ENCODE measurements at regions not wholly inside any gene's neighbourhood (a gene's known extent, or its start where the extent isn't known, plus 50 kb on each side); places are given as distances from the start of the nearest gene placed in this dataset.

DNA sequence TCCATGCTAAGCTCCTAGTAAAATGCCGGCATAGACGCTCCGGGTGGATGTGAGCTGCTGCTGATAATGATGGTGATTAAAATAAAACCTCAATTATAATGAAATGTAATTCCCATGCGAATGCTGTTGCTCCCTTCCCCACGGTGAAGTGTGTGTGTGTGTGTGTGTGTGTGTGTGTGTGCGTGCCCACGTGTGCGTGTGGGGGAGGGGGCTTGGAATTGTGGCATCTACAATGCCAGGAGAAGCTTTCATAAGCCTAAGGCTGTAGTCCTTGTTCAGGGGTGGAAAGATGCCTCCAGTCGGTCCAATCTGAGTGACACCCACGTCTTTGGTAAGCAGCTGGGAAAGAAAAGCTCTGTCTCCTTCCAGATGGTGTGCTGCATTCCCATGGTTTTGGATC is 137.9 kb downstream of the CDH26 start:
- H3K4me1 ChIP-seq, result peaks cover 8% of the 10 kb centered on the region
- intact Hi-C loops (cut with DNase I), result no loop called here
- no peak for ATAC-seq
- H3K9me3 ChIP-seq, result no peaks in the 10 kb centered on the region
- TF ChIP-seq, protein P1, sequence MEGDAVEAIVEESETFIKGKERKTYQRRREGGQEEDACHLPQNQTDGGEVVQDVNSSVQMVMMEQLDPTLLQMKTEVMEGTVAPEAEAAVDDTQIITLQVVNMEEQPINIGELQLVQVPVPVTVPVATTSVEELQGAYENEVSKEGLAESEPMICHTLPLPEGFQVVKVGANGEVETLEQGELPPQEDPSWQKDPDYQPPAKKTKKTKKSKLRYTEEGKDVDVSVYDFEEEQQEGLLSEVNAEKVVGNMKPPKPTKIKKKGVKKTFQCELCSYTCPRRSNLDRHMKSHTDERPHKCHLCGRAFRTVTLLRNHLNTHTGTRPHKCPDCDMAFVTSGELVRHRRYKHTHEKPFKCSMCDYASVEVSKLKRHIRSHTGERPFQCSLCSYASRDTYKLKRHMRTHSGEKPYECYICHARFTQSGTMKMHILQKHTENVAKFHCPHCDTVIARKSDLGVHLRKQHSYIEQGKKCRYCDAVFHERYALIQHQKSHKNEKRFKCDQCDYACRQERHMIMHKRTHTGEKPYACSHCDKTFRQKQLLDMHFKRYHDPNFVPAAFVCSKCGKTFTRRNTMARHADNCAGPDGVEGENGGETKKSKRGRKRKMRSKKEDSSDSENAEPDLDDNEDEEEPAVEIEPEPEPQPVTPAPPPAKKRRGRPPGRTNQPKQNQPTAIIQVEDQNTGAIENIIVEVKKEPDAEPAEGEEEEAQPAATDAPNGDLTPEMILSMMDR (IDR thresholded peaks at IDR 0.05), result no peak
- DNase-seq, result no peak
- H3K27me3 ChIP-seq (ENCODE audit: low read depth), result no peaks in the 10 kb centered on the region
- no peak overlapping the region for H3K4me3 ChIP-seq
- no peak overlapping the region for H3K27ac ChIP-seq
- H3K36me3 ChIP-seq, result no peaks in the 10 kb centered on the region

DNA sequence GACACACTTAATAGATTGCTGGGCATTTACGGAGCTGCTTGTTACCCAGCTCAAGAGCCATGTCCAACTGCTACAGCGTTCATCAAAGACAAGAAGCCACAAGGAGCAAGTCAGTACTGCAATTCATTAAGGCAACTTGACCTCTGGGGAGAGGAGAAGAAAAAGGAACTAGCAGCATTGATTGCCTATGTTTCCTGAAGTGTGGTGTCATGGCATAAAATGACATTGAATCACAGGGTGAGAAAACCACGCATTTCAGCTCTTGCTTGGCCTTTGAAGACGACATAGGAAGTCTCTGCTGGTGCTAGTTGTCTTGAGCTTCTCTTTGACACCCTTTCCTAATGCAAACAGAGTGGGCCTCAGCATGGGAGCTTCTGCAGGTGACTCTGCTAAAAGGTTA is 139.1 kb downstream of the CDH26 start:
- no peak overlapping the region for H3K4me3 ChIP-seq
- H3K4me1 ChIP-seq, result peaks cover 16% of the 10 kb centered on the region
- no peaks in the 10 kb centered on the region for H3K9me3 ChIP-seq
- intact Hi-C loops (cut with DNase I), result no loop called here
- no peak for DNase-seq
- ATAC-seq, result peak; percentile 34 to 57
- H3K36me3 ChIP-seq, result no peaks in the 10 kb centered on the region
- TF ChIP-seq, protein P1 (IDR thresholded peaks at IDR 0.05), result no peak
- H3K27ac ChIP-seq, result no peak overlapping the region
- H3K27me3 ChIP-seq (ENCODE audit: low read depth), result no peaks in the 10 kb centered on the region

- intact Hi-C loops (cut with DNase I), result no loop called here
- Histone ChIP-seq H3K4me1 (peaks cover 16% of the 10 kb centered on the region), H3K4me3 (no peak overlapping the region), H3K27ac (peak overlapping the region; percentile 31), H3K9me3 (no peaks in the 10 kb centered on the region), H3K36me3 (no peaks in the 10 kb centered on the region), H3K27me3 (ENCODE audit: low read depth) (no peaks in the 10 kb centered on the region)
- DNase-seq (no peak), ATAC-seq (no peak)
- TF ChIP-seq, protein P1 (IDR thresholded peaks at IDR 0.05), result no peak
Measured at GRCh38 chr20:60100780-60101179, 142.6 kb downstream of the CDH26 start.

- intact Hi-C loops (cut with DNase I), result no loop called here
- no peaks in the 10 kb centered on the region for H3K36me3 ChIP-seq
- H3K27me3 ChIP-seq (ENCODE audit: low read depth), result no peaks in the 10 kb centered on the region
- peak; percentile 75 for DNase-seq
- no peaks in the 10 kb centered on the region for H3K9me3 ChIP-seq
- ATAC-seq, result peak; percentile 83 to 89
- H3K4me3 ChIP-seq, result no peak overlapping the region
- H3K4me1 ChIP-seq, result peaks cover 16% of the 10 kb centered on the region
- H3K27ac ChIP-seq, result peak overlapping the region; percentile 31
- TF ChIP-seq, protein P1 (IDR thresholded peaks at IDR 0.05), result no peak
Measured at GRCh38 chr20:60101201-60101890, 143.1 kb downstream of the CDH26 start.

DNA sequence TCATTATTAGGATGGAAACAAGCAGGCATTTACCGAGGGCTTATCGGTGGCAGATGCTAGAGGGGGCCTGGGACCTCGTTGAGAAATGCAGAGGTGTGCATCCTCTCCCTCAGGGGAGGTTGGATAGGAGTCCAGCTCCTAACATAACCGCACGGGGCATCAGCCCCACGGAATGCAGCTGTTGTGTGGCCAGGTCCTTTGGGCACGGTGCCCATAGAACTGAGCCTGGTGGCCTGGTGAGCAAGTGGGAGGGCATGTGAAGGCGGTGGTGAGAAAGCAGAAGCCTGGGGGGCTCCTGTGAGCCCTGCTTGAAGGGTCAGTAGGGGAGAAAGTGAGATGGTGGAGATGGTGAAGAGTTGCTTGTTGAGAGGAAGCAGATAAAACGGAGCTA is 143.7 kb downstream of the CDH26 start:
- Histone ChIP-seq H3K36me3 (no peaks in the 10 kb centered on the region), H3K27ac (peak overlapping the region; percentile 31), H3K9me3 (no peaks in the 10 kb centered on the region), H3K4me3 (no peak overlapping the region), H3K27me3 (ENCODE audit: low read depth) (no peaks in the 10 kb centered on the region), H3K4me1 (peaks cover 16% of the 10 kb centered on the region)
- DNase-seq (no peak), ATAC-seq (peak; percentile 24 to 33)
- TF ChIP-seq, protein P1 (IDR thresholded peaks at IDR 0.05), result no peak
- intact Hi-C loops (cut with DNase I), result no loop called here
